ENCODE measurements at regions not wholly inside any gene's neighbourhood (a gene's known extent, or its start where the extent isn't known, plus 50 kb on each side); places are given as distances from the start of the nearest gene placed in this dataset.

DNA sequence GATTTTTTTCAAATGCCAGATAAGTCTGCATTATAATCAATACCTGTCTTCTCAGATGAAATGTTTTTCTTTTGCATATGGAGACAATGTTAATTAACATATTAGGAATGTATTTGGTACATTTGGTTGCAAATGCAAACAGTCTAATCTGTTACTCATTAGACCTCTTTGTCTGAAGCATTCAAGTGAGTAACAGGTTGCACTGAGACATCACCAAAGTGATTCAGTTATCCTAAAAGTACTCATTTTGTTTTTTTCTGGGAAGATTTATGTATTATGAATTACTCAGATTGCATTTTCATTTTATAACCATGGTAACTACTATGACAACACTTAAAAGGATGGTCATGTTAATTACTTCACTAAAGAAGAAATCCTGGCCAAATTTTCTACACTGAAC is 513.6 kb downstream of the HTR7 start:
- Histone ChIP-seq H3K4me3 (ENCODE audit: low read depth, low read length) (no peak overlapping the region), H3K36me3 (ENCODE audit: control insufficient read depth, insufficient read depth, low read length) (no peaks in the 10 kb centered on the region), H3K27me3 (ENCODE audit: control insufficient read depth, insufficient read depth, low read length) (peaks cover 1% of the 10 kb centered on the region; the same call in 1 of the 2 replicates)
- ChIA-PET CTCF (no interaction called here), POLR2A (no interaction called here)
- DNase-seq (ENCODE audit: low read depth) = no peak
- TF ChIP-seq, protein P1, sequence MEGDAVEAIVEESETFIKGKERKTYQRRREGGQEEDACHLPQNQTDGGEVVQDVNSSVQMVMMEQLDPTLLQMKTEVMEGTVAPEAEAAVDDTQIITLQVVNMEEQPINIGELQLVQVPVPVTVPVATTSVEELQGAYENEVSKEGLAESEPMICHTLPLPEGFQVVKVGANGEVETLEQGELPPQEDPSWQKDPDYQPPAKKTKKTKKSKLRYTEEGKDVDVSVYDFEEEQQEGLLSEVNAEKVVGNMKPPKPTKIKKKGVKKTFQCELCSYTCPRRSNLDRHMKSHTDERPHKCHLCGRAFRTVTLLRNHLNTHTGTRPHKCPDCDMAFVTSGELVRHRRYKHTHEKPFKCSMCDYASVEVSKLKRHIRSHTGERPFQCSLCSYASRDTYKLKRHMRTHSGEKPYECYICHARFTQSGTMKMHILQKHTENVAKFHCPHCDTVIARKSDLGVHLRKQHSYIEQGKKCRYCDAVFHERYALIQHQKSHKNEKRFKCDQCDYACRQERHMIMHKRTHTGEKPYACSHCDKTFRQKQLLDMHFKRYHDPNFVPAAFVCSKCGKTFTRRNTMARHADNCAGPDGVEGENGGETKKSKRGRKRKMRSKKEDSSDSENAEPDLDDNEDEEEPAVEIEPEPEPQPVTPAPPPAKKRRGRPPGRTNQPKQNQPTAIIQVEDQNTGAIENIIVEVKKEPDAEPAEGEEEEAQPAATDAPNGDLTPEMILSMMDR (IDR thresholded peaks at IDR 0.05; ENCODE audit: insufficient read depth, low read depth, low read length) = no peak

DNA sequence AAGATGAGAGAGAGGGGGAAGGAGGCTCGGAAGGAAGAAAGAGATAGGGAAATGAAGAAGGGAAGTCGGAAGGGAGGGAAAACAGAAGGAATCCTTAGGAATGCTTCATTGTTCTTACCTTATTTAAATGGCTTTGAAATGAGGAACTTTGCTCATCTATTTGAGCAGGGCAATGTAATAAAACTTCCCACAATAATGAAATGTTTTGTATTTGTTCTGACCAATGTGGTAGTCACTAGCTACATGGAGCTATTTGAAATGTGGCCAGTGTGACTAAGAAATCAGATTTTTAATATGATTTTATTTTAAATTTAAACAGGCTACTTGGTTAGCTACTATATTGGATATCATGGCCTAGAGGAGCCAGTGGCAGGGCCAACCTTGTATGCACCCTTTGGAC is 510.6 kb downstream of the HTR7 start:
- Histone ChIP-seq H3K4me3 (ENCODE audit: low read depth, low read length) (no peak overlapping the region), H3K36me3 (ENCODE audit: control insufficient read depth, insufficient read depth, low read length) (no peaks in the 10 kb centered on the region), H3K27me3 (ENCODE audit: control insufficient read depth, insufficient read depth, low read length) (peaks cover 1% of the 10 kb centered on the region; the same call in 1 of the 2 replicates)
- TF ChIP-seq, protein P1 (IDR thresholded peaks at IDR 0.05; ENCODE audit: insufficient read depth, low read depth, low read length) = no peak
- CTCF ChIA-PET = no interaction called here
- POLR2A ChIA-PET = no interaction called here
- DNase-seq (ENCODE audit: low read depth) = no peak

DNA sequence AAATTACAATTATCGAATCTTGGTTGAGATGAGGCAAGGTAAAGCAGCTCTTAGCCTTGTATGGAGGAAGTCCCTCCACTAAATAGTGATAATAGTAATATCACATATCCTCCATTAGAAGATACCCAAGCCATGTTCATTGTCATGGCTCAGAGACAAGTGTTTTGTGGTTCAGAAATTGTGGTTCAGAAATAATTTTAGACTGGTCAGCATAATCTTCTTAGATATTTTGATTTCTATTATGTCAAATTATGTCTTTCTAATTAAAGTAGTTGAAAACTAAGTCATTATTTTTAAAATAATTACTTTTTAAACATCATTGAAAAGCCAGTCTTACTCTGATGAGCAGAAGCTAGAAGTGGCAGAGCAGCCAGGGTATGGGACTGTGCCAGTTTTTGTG is 507.7 kb downstream of the HTR7 start:
- no peaks in the 10 kb centered on the region for H3K36me3 ChIP-seq (ENCODE audit: control insufficient read depth, insufficient read depth, low read length)
- no peak for DNase-seq (ENCODE audit: low read depth)
- TF ChIP-seq, protein P1 (IDR thresholded peaks at IDR 0.05; ENCODE audit: insufficient read depth, low read depth, low read length) = no peak
- ChIA-PET CTCF (no interaction called here), POLR2A (no interaction called here)
- peaks cover 1% of the 10 kb centered on the region; the same call in 1 of the 2 replicates for H3K27me3 ChIP-seq (ENCODE audit: control insufficient read depth, insufficient read depth, low read length)
- no peak overlapping the region for H3K4me3 ChIP-seq (ENCODE audit: low read depth, low read length)

DNA sequence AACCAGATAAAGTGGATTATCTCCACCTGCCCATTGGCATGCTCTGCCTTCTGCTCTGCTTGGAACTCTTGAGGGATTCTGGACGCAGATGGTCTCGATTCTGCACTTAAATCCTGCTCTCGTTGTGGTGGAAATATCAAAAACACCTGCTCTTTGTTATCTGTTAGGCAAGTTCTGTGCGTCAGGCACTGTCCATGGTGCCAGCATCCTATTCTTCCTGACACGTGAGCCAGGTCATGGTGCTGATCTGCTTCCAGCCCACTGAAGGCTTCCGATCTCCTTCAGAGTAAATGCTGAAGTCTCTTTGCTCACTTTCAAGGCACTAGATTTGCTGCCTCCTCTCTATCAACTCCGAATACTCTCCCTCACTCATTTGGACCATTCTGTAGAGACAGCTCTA is 505.6 kb downstream of the HTR7 start:
- H3K4me3 ChIP-seq (ENCODE audit: low read depth, low read length) = no peak overlapping the region
- CTCF ChIA-PET = no interaction called here
- POLR2A ChIA-PET = no interaction called here
- peaks cover 1% of the 10 kb centered on the region; the same call in 1 of the 2 replicates for H3K27me3 ChIP-seq (ENCODE audit: control insufficient read depth, insufficient read depth, low read length)
- no peaks in the 10 kb centered on the region for H3K36me3 ChIP-seq (ENCODE audit: control insufficient read depth, insufficient read depth, low read length)
- TF ChIP-seq, protein P1 (IDR thresholded peaks at IDR 0.05; ENCODE audit: insufficient read depth, low read depth, low read length) = no peak
- DNase-seq (ENCODE audit: low read depth) = no peak

DNA sequence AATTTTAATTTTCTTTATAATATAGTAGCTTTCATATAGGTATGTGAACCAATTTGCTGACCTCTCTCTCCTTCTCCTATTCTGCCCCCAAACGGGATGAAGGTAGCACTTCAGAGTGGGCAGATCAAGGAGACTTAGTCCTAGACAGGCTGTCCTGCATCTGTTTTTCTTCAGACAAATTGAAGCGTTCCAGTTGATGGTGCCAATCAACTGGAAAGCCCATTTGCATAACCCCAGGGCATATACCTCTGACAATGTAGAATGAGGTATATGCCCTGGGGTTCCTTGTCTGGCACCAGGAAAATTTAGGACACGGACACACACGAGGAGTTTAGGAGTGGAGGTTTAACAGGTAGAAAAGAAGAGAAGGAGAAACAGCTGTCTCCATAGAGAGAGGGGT is 502.9 kb downstream of the HTR7 start:
- DNase-seq (ENCODE audit: low read depth) = no peak
- POLR2A ChIA-PET = no interaction called here
- Histone ChIP-seq H3K4me3 (ENCODE audit: low read depth, low read length) (no peak overlapping the region), H3K36me3 (ENCODE audit: control insufficient read depth, insufficient read depth, low read length) (no peaks in the 10 kb centered on the region), H3K27me3 (ENCODE audit: control insufficient read depth, insufficient read depth, low read length) (no peaks in the 10 kb centered on the region)
- TF ChIP-seq, protein P1 (IDR thresholded peaks at IDR 0.05; ENCODE audit: insufficient read depth, low read depth, low read length) = no peak
- CTCF ChIA-PET = interaction anchor here (1.5 kb wide), 1 partner anchor 15 kb away, joined by 5 read pairs; no protein-coding TSS in a partner anchor

Data from BJ (cell line).